ENCODE measurements at regions not wholly inside any gene's neighbourhood (a gene's known extent, or its start where the extent isn't known, plus 50 kb on each side); places are given as distances from the start of the nearest gene placed in this dataset.
A peak's percentile ranks its signal among the peaks of the same experiment; 100 is the strongest.

DNA sequence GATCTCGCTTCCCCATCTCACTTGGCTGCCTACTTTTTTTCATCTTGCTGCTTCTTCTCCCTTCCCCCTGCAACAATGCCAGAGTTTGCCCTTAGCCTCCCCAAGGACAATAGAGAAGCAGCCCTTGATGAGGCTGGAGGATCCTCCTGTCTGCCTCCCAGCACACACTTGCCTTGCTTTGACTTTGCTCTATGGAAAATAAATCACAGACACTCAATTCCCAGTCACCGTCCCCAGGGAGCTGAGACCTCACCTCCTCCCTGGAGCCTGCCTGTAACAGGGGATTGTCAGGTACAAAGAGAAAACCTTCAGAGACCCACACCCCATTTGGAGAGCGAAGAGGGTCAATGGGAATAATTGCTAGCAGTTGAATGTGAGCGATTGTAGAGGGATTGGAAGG is 242.1 kb upstream of the ZNF462 start:
- WGBS, 2 donors (ENCODE audit: low coverage in 1 of 2), result 88 to 90% methylated on average over 1 of the region's 4 CpGs
- no peak overlapping the region for H3K4me3 ChIP-seq
- no peak for ATAC-seq
- H3K36me3 ChIP-seq, result no peaks in the 10 kb centered on the region
- H3K27ac ChIP-seq, result peak overlapping the region in 1 of 4 donors; percentile 17
- TF ChIP-seq POLR2AphosphoS5 (IDR thresholded peaks at IDR 0.05) (no peak), EP300 (IDR thresholded peaks at IDR 0.05) (no peak), POLR2A (IDR thresholded peaks at IDR 0.05) (no peak)
- TF ChIP-seq, protein P1, sequence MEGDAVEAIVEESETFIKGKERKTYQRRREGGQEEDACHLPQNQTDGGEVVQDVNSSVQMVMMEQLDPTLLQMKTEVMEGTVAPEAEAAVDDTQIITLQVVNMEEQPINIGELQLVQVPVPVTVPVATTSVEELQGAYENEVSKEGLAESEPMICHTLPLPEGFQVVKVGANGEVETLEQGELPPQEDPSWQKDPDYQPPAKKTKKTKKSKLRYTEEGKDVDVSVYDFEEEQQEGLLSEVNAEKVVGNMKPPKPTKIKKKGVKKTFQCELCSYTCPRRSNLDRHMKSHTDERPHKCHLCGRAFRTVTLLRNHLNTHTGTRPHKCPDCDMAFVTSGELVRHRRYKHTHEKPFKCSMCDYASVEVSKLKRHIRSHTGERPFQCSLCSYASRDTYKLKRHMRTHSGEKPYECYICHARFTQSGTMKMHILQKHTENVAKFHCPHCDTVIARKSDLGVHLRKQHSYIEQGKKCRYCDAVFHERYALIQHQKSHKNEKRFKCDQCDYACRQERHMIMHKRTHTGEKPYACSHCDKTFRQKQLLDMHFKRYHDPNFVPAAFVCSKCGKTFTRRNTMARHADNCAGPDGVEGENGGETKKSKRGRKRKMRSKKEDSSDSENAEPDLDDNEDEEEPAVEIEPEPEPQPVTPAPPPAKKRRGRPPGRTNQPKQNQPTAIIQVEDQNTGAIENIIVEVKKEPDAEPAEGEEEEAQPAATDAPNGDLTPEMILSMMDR (IDR thresholded peaks at IDR 0.05), result no peak
- H3K9me3 ChIP-seq, result no peaks in the 10 kb centered on the region
- no peaks in the 10 kb centered on the region for H3K4me1 ChIP-seq
- no peaks in the 10 kb centered on the region for H3K27me3 ChIP-seq

DNA sequence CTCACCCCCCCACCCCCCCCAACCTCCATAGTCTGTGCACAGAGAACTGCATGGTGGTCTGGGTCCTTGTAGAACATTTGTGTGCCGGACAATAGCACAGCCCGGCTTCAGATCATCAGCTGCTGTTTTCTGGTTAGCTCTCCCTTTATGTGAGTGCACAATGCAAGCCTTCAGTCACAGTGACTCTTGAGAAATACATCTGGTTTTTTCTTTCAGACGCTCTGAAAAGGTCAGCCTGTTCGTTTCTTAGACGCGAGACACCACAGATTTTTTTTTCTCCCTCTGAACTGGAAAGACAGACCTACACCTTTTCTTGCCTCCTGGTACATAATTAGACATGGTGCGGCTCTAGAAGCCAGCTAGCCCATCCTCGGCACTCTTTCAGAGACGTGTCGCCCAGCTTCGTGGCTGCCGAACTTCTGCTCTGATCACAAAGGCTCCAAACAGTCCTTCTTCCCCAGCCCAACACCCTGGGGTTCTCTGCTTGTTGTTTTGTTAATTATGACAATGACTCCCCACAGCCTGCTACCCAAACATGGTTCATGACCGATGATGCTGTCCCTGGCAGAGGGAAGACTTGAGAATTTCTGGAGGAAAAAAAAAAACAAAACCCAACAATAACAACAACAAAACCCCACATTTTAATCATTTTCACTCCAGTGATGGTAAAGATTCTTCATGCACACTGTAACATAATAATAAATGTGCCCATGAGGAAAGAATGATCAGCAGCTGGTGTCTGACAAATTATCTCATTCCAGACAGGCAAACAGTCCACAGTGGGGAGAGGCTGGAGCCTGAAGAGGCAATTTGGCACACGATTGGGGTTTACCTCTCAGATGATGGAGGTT is 241.4 kb upstream of the ZNF462 start:
- no peaks in the 10 kb centered on the region for H3K27me3 ChIP-seq
- no peaks in the 10 kb centered on the region for H3K36me3 ChIP-seq
- no peak for ATAC-seq
- H3K27ac ChIP-seq, result peak overlapping the region in 2 of 4 donors; percentile 43 to 47
- H3K4me3 ChIP-seq, result no peak overlapping the region
- no peaks in the 10 kb centered on the region for H3K9me3 ChIP-seq
- no peak for TF ChIP-seq POLR2A (IDR thresholded peaks at IDR 0.05)
- TF ChIP-seq, protein P1 (IDR thresholded peaks at IDR 0.05), result no peak
- TF ChIP-seq EP300 (IDR thresholded peaks at IDR 0.05), result no peak
- TF ChIP-seq POLR2AphosphoS5 (IDR thresholded peaks at IDR 0.05), result no peak
- 55 to 61% methylated on average over 11 to 13 of the region's 14 CpGs for WGBS, 2 donors (ENCODE audit: low coverage in 1 of 2)
- H3K4me1 ChIP-seq, result no peaks in the 10 kb centered on the region

GRCh38 chr9:106622164-106622487 is 240.8 kb upstream of the ZNF462 start:
- WGBS, 2 donors (ENCODE audit: low coverage in 1 of 2), result 61 to 68% methylated on average over 6 to 10 of the region's 10 CpGs
- H3K9me3 ChIP-seq, result no peaks in the 10 kb centered on the region
- H3K27ac ChIP-seq, result peak overlapping the region in 2 of 4 donors; percentile 43 to 47
- H3K36me3 ChIP-seq, result no peaks in the 10 kb centered on the region
- no peaks in the 10 kb centered on the region for H3K4me1 ChIP-seq
- H3K4me3 ChIP-seq, result no peak overlapping the region
- no peak for ATAC-seq
- H3K27me3 ChIP-seq, result no peaks in the 10 kb centered on the region
- TF ChIP-seq EP300 (IDR thresholded peaks at IDR 0.05), result no peak
- no peak for TF ChIP-seq POLR2A (IDR thresholded peaks at IDR 0.05)
- TF ChIP-seq, protein P1 (IDR thresholded peaks at IDR 0.05), result no peak
- no peak for TF ChIP-seq POLR2AphosphoS5 (IDR thresholded peaks at IDR 0.05)

- Histone ChIP-seq H3K4me1 (no peaks in the 10 kb centered on the region), H3K4me3 (no peak overlapping the region), H3K27ac (no peak overlapping the region), H3K27me3 (no peaks in the 10 kb centered on the region), H3K9me3 (no peaks in the 10 kb centered on the region), H3K36me3 (no peaks in the 10 kb centered on the region)
- no peak for TF ChIP-seq POLR2AphosphoS5 (IDR thresholded peaks at IDR 0.05)
- no peak for TF ChIP-seq POLR2A (IDR thresholded peaks at IDR 0.05)
- TF ChIP-seq, protein P1 (IDR thresholded peaks at IDR 0.05), result no peak
- no peak for TF ChIP-seq EP300 (IDR thresholded peaks at IDR 0.05)
- WGBS, 2 donors (ENCODE audit: low coverage in 1 of 2), result 90 to 92% methylated on average over 3 to 5 of the region's 5 CpGs
- ATAC-seq, result no peak
Measured at GRCh38 chr9:106623558-106623957, 239.4 kb upstream of the ZNF462 start.

GRCh38 chr9:106625259-106625789 is 237.6 kb upstream of the ZNF462 start:
- TF ChIP-seq POLR2A (IDR thresholded peaks at IDR 0.05) (no peak), POLR2AphosphoS5 (IDR thresholded peaks at IDR 0.05) (no peak), EP300 (IDR thresholded peaks at IDR 0.05) (no peak)
- TF ChIP-seq, protein P1 (IDR thresholded peaks at IDR 0.05), result no peak
- no peak overlapping the region for H3K27ac ChIP-seq
- no peaks in the 10 kb centered on the region for H3K36me3 ChIP-seq
- H3K27me3 ChIP-seq, result no peaks in the 10 kb centered on the region
- ATAC-seq, result no peak
- WGBS, 2 donors (ENCODE audit: low coverage in 1 of 2), result 56 to 60% methylated on average over 3 of the region's 3 CpGs
- H3K4me3 ChIP-seq, result no peak overlapping the region
- no peaks in the 10 kb centered on the region for H3K4me1 ChIP-seq
- no peaks in the 10 kb centered on the region for H3K9me3 ChIP-seq
